ENCODE measurements at regions not wholly inside any gene's neighbourhood (a gene's known extent, or its start where the extent isn't known, plus 50 kb on each side); places are given as distances from the start of the nearest gene placed in this dataset.

GRCh38 chr4:1512738-1513660, 106.8 kb upstream of the NKX1-1 start:
- peak; percentile 90 for TF ChIP-seq CTCF (conservative IDR thresholded peaks at IDR 0.05)
- TF ChIP-seq ZFX (IDR thresholded peaks at IDR 0.05) = no peak; the same call in 1 of the 2 replicates
- H3K27ac ChIP-seq = no peak overlapping the region

GRCh38 chr4:1512051-1512737, 106.0 kb upstream of the NKX1-1 start:
- no peak overlapping the region for H3K27ac ChIP-seq
- TF ChIP-seq ZFX (IDR thresholded peaks at IDR 0.05) (no peak), CTCF (conservative IDR thresholded peaks at IDR 0.05) (no peak)

GRCh38 chr4:1511441-1512041, 105.3 kb upstream of the NKX1-1 start:
- H3K27ac ChIP-seq = no peak overlapping the region
- TF ChIP-seq CTCF (conservative IDR thresholded peaks at IDR 0.05) = no peak
- TF ChIP-seq ZFX (IDR thresholded peaks at IDR 0.05) = no peak

- TF ChIP-seq ZFX (IDR thresholded peaks at IDR 0.05) (no peak), CTCF (conservative IDR thresholded peaks at IDR 0.05) (no peak)
- no peak overlapping the region for H3K27ac ChIP-seq
Measured at GRCh38 chr4:1510931-1511330, 104.7 kb upstream of the NKX1-1 start.

- H3K27ac ChIP-seq = no peak overlapping the region
- TF ChIP-seq CTCF (conservative IDR thresholded peaks at IDR 0.05) (no peak), ZFX (IDR thresholded peaks at IDR 0.05) (no peak)
Measured at GRCh38 chr4:1509366-1509765, 103.1 kb upstream of the NKX1-1 start.

GRCh38 chr4:1508161-1509160, 102.2 kb upstream of the NKX1-1 start:
- H3K27ac ChIP-seq = no peak overlapping the region
- TF ChIP-seq ZFX (IDR thresholded peaks at IDR 0.05) (no peak), CTCF (conservative IDR thresholded peaks at IDR 0.05) (no peak)

Data from C4-2B (cell line).